ENCODE measurements at regions not wholly inside any gene's neighbourhood (a gene's known extent, or its start where the extent isn't known, plus 50 kb on each side); places are given as distances from the start of the nearest gene placed in this dataset.

DNA sequence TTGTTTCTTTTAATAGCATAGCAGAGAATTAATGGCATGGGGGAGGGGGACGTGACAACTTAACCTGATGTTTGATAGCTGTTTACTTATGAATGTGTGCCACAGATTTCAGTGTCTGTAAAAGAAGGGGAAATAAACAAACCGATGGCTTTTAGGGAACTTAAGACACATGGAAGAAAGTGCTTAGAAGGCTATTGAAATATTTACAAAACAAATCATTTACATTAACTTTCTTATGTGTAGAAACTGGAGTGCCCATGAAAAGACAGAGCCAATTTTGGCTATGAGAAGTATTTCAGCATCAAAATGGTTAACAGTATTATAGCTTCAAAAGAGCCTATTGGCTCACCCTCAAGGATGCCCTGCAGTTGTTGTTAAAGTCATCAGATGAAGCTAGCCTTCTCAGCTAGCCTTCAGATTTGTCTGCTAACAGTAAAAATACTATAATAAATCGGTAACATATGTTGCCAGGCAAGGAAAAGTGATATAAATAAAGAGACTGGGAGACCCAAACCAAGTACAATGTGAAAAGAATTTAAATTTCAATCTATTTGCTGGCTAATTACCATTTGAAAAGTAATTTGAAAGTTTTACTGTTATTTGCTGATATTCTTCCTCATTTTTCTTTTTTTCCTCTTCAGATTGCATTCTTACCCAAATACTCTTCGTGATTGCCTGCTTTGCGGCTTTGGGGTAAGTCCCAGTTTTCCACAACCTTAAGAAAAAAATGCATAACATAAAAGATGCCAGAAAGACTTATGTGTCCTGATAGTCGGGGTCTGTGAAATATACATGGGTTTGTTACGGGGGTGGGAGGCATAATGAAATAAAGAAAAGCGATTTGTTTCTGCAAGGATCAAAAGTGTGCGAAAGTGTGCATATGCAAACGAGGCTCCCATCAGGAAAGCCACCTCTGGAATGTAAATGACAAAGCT is 256.4 kb downstream of the MEIS1 start:
- ChIA-PET CTCF (no interaction called here), POLR2A (no interaction called here)
- intact Hi-C loops (cut with micrococcal nuclease; ENCODE audit: unreplicated experiment): no loop called here
- no peak overlapping the region for H3K4me3 ChIP-seq (ENCODE audit: low read depth in 2 of 2, low read length in 2 of 2)
- H3K9me3 ChIP-seq (ENCODE audit: control insufficient read depth, insufficient read depth, low read depth, low read length): no peaks in the 10 kb centered on the region
- H3K4me1 ChIP-seq (ENCODE audit: control insufficient read depth, insufficient read depth, low read length): no peaks in the 10 kb centered on the region
- no peak overlapping the region for H3K27ac ChIP-seq (ENCODE audit: low read length)
- H3K27me3 ChIP-seq (ENCODE audit: control insufficient read depth, insufficient read depth, low read length): no peaks in the 10 kb centered on the region; the same call in 1 of the 2 replicates
- no TSS peak for BruUV-seq (replicated peaks)
- DNase-seq (ENCODE audit: low read depth, low spot score): no peak
- in situ Hi-C loops (cut with HindIII; ENCODE audit: low pct_unique_long_range_greater_than_20kb, low sequenced_read_pairs): no loop called here
- ATAC-seq: no peak
- no peak for TF ChIP-seq POLR2AphosphoS5 (IDR thresholded peaks at IDR 0.05; ENCODE audit: low read depth, low read length)
- H3K36me3 ChIP-seq (ENCODE audit: control insufficient read depth, insufficient read depth, low read length): no peaks in the 10 kb centered on the region

DNA sequence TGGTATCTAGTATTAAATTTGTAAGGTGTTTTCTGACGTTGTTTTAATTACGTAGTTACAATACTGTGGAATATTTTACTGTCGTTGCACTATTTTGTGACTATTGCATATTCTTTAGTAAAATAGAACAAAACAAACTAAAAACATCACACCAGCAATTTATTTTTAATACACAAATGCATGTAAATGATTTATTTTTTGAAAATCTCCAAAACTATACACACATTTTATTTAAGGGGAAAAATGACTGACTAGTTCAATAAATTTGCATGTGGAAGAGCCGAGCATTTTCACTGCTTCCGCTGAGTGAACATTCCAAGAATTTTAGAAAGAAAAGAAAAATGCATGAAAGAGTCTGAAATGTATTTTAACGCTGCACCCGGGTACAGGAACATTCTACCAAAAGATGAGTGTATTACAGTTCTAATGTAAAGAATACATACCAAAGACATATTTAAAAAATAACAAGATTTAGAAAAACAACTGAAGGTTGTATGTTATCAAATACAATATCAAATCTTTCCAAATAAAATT is 257.7 kb downstream of the MEIS1 start:
- CTCF ChIA-PET: no interaction called here
- ATAC-seq (no peak), DNase-seq (ENCODE audit: low read depth, low spot score) (no peak)
- in situ Hi-C loops (cut with HindIII; ENCODE audit: low pct_unique_long_range_greater_than_20kb, low sequenced_read_pairs) (no loop called here), intact Hi-C loops (cut with micrococcal nuclease; ENCODE audit: unreplicated experiment) (no loop called here)
- no peak overlapping the region for H3K27ac ChIP-seq (ENCODE audit: low read length)
- BruUV-seq (replicated peaks): no TSS peak
- H3K36me3 ChIP-seq (ENCODE audit: control insufficient read depth, insufficient read depth, low read length): no peaks in the 10 kb centered on the region
- no peaks in the 10 kb centered on the region for H3K4me1 ChIP-seq (ENCODE audit: control insufficient read depth, insufficient read depth, low read length)
- POLR2A ChIA-PET: no interaction called here
- no peaks in the 10 kb centered on the region; the same call in 1 of the 2 replicates for H3K27me3 ChIP-seq (ENCODE audit: control insufficient read depth, insufficient read depth, low read length)
- H3K9me3 ChIP-seq (ENCODE audit: control insufficient read depth, insufficient read depth, low read depth, low read length): no peaks in the 10 kb centered on the region
- TF ChIP-seq TCF7L2 (IDR thresholded peaks at IDR 0.05; ENCODE audit: low read depth, low read length) (no peak), SIN3A (IDR thresholded peaks at IDR 0.05; ENCODE audit: borderline replicate concordance, insufficient read depth, low read depth, low read length) (no peak), POLR2AphosphoS5 (IDR thresholded peaks at IDR 0.05; ENCODE audit: low read depth, low read length) (no peak)
- TF ChIP-seq, protein P1, sequence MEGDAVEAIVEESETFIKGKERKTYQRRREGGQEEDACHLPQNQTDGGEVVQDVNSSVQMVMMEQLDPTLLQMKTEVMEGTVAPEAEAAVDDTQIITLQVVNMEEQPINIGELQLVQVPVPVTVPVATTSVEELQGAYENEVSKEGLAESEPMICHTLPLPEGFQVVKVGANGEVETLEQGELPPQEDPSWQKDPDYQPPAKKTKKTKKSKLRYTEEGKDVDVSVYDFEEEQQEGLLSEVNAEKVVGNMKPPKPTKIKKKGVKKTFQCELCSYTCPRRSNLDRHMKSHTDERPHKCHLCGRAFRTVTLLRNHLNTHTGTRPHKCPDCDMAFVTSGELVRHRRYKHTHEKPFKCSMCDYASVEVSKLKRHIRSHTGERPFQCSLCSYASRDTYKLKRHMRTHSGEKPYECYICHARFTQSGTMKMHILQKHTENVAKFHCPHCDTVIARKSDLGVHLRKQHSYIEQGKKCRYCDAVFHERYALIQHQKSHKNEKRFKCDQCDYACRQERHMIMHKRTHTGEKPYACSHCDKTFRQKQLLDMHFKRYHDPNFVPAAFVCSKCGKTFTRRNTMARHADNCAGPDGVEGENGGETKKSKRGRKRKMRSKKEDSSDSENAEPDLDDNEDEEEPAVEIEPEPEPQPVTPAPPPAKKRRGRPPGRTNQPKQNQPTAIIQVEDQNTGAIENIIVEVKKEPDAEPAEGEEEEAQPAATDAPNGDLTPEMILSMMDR (IDR thresholded peaks at IDR 0.05): no peak
- TF ChIP-seq, protein P2, sequence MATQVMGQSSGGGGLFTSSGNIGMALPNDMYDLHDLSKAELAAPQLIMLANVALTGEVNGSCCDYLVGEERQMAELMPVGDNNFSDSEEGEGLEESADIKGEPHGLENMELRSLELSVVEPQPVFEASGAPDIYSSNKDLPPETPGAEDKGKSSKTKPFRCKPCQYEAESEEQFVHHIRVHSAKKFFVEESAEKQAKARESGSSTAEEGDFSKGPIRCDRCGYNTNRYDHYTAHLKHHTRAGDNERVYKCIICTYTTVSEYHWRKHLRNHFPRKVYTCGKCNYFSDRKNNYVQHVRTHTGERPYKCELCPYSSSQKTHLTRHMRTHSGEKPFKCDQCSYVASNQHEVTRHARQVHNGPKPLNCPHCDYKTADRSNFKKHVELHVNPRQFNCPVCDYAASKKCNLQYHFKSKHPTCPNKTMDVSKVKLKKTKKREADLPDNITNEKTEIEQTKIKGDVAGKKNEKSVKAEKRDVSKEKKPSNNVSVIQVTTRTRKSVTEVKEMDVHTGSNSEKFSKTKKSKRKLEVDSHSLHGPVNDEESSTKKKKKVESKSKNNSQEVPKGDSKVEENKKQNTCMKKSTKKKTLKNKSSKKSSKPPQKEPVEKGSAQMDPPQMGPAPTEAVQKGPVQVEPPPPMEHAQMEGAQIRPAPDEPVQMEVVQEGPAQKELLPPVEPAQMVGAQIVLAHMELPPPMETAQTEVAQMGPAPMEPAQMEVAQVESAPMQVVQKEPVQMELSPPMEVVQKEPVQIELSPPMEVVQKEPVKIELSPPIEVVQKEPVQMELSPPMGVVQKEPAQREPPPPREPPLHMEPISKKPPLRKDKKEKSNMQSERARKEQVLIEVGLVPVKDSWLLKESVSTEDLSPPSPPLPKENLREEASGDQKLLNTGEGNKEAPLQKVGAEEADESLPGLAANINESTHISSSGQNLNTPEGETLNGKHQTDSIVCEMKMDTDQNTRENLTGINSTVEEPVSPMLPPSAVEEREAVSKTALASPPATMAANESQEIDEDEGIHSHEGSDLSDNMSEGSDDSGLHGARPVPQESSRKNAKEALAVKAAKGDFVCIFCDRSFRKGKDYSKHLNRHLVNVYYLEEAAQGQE (IDR thresholded peaks at IDR 0.05; ENCODE audit: insufficient read depth in 1 of 2, low read depth in 2 of 2, low read length in 1 of 2): no peak
- H3K4me3 ChIP-seq (ENCODE audit: low read depth in 2 of 2, low read length in 2 of 2): no peak overlapping the region
